Activated T-cell treated with anti-CD3 and anti-CD28 coated beads for 24 hours (primary cell): ENCODE measurements at regions not wholly inside any gene's neighbourhood (a gene's known extent, or its start where the extent isn't known, plus 50 kb on each side); places are given as distances from the start of the nearest gene placed in this dataset.
A peak's percentile ranks its signal among the peaks of the same experiment; 100 is the strongest.
"Not testable (repeated sequence)": the region's sequence is repeated elsewhere in the genome, so short reads cannot be mapped to it uniquely, and the experiment has no call there.

ENCODE experiments used
- DNase-seq: peaks from one replicate; pipeline ENCODE4 v3.0.0-alpha.2; 2020; ENCODE audit warnings: low read depth

- no peak for DNase-seq
Measured at GRCh38 chr5:62178258-62178657, 127.7 kb upstream of the KIF2A start.

GRCh38 chr5:62182802-62183201 lies 123.2 kb upstream of the KIF2A start:
- DNase-seq, result no peak

GRCh38 chr5:62183727-62184126 lies 122.3 kb upstream of the KIF2A start:
- DNase-seq, result no peak

GRCh38 chr5:62184444-62184843 lies 121.6 kb upstream of the KIF2A start:
- DNase-seq, result no peak

- no peak for DNase-seq
Measured at GRCh38 chr5:62190173-62190572, 115.8 kb upstream of the KIF2A start.

- DNase-seq, result no peak
Measured at GRCh38 chr5:62190931-62191330, 115.1 kb upstream of the KIF2A start.

GRCh38 chr5:62192958-62193357 lies 113.0 kb upstream of the KIF2A start:
- no peak for DNase-seq

GRCh38 chr5:62196532-62196931 lies 109.5 kb upstream of the KIF2A start:
- not testable (repeated sequence) for DNase-seq

GRCh38 chr5:62197697-62198096 lies 108.3 kb upstream of the KIF2A start:
- no peak for DNase-seq

GRCh38 chr5:62198421-62198820 lies 107.6 kb upstream of the KIF2A start:
- DNase-seq, result no peak

- no peak for DNase-seq
Measured at GRCh38 chr5:62199792-62200716, 106.0 kb upstream of the KIF2A start.

GRCh38 chr5:62206150-62206829 lies 99.7 kb upstream of the KIF2A start:
- no peak for DNase-seq

GRCh38 chr5:62208218-62208852 lies 97.7 kb upstream of the KIF2A start:
- DNase-seq, result no peak

- DNase-seq, result no peak
Measured at GRCh38 chr5:62211405-62211804, 94.6 kb upstream of the KIF2A start.

- DNase-seq, result no peak
Measured at GRCh38 chr5:62212648-62213047, 93.4 kb upstream of the KIF2A start.

- DNase-seq, result no peak
Measured at GRCh38 chr5:62214701-62215100, 91.3 kb upstream of the KIF2A start.

GRCh38 chr5:62216603-62217002 lies 89.4 kb upstream of the KIF2A start:
- DNase-seq, result not testable (repeated sequence)

GRCh38 chr5:62217095-62217494 lies 88.9 kb upstream of the KIF2A start:
- not testable (repeated sequence) for DNase-seq

- DNase-seq, result not testable (repeated sequence)
Measured at GRCh38 chr5:62218860-62219259, 87.1 kb upstream of the KIF2A start.

- not testable (repeated sequence) for DNase-seq
Measured at GRCh38 chr5:62221881-62222280, 84.1 kb upstream of the KIF2A start.

- not testable (repeated sequence) for DNase-seq
Measured at GRCh38 chr5:62222305-62222704, 83.7 kb upstream of the KIF2A start.

- peak; percentile 66 for DNase-seq
Measured at GRCh38 chr5:62223312-62223670, 82.7 kb upstream of the KIF2A start.
